CD4-positive, alpha-beta T cell (primary cell): ENCODE measurements at regions not wholly inside any gene's neighbourhood (a gene's known extent, or its start where the extent isn't known, plus 50 kb on each side); places are given as distances from the start of the nearest gene placed in this dataset.

Experiments
- ATAC-seq: fragments of 200-7000 bp; cut with Tn5 transposase; one replicate; pipeline ENCODE4 v1.10.0; 2022; ENCODE audit warnings: mild to moderate bottlenecking; ENCODE audit not compliant: poor library complexity
- CTCF ChIA-PET: fragments of 350-600 bp; sonication (Branson Sonifier 250); formaldehyde crosslinking; loops from one replicate; lab custom pipeline; 2021; ENCODE audit warnings: antibody characterized with exemption, inconsistent platforms; lab: Charles Lee
- POLR2A ChIA-PET: fragments of 350-600 bp; sonication (Branson Sonifier 250); formaldehyde crosslinking; loops from one replicate; lab custom pipeline; 2021; ENCODE audit warnings: antibody characterized with exemption, inconsistent platforms; lab: Charles Lee
- DNase-seq, 14 experiments: peaks; one replicate each; pipeline ENCODE4 v3.0.0-alpha.2; 2013 to 2020; ENCODE audit warnings: mixed read lengths in 2 of 14
- H3K27ac ChIP-seq, 2 donors: one replicate each; pipeline versions ENCODE4 v1.5.1 to v1.7.0; 2013; ENCODE audit warnings: low read length in 2 of 2, low read depth in 1 of 2, mild to moderate bottlenecking in 1 of 2
- H3K27me3 ChIP-seq, 2 experiments: 1 replicate in 1 of 2; 2 replicates in 1 of 2; pipeline versions ENCODE4 v1.6.1 to v1.7.0; 2013; ENCODE audit warnings: low read length in 2 of 2, control low read depth in 1 of 2, mild to moderate bottlenecking in 1 of 2, moderate library complexity in 1 of 2; ENCODE audit not compliant: insufficient read depth in 2 of 2, control insufficient read depth in 1 of 2
- H3K36me3 ChIP-seq: one replicate; pipeline ENCODE4 v1.6.1; 2013; ENCODE audit warnings: low read length, control low read depth; ENCODE audit not compliant: insufficient read depth
- H3K4me1 ChIP-seq: one replicate; pipeline ENCODE4 v1.6.1; 2013; ENCODE audit warnings: low read length, control low read depth; ENCODE audit not compliant: insufficient read depth
- H3K4me3 ChIP-seq: one replicate; pipeline ENCODE4 v1.5.1; 2013; ENCODE audit warnings: mild to moderate bottlenecking, low read length, moderate library complexity
- H3K9me3 ChIP-seq, 2 experiments: 1 replicate in 1 of 2; 2 replicates in 1 of 2; pipeline versions ENCODE4 v1.6.1 to v1.7.0; 2013; ENCODE audit warnings: low read length in 2 of 2, mild to moderate bottlenecking in 2 of 2, control low read depth in 1 of 2, moderate library complexity in 1 of 2; ENCODE audit not compliant: control insufficient read depth in 1 of 2, insufficient read depth in 1 of 2
- H3K27ac Mint-ChIP-seq: one replicate; pipeline ENCODE4 v1.8.0; 2020; ENCODE audit warnings: mixed read lengths
- H3K27me3 Mint-ChIP-seq: one replicate; pipeline ENCODE4 v1.8.0; 2021; ENCODE audit warnings: mixed read lengths
- H3K36me3 Mint-ChIP-seq: one replicate; pipeline ENCODE4 v1.8.0; 2021; ENCODE audit warnings: low read depth, mixed read lengths
- H3K4me1 Mint-ChIP-seq: one replicate; pipeline ENCODE4 v1.8.0; 2021; ENCODE audit warnings: low read depth, mixed read lengths
- H3K4me3 Mint-ChIP-seq: one replicate; pipeline ENCODE4 v1.8.0; 2020; ENCODE audit warnings: mild to moderate bottlenecking, mixed read lengths
- H3K9me3 Mint-ChIP-seq: one replicate; pipeline ENCODE4 v1.8.0; 2020; ENCODE audit warnings: mixed read lengths
- intact Hi-C, 2 experiments: fragments of 100-400 bp; cut with DNase I in 1 of 2; cut with micrococcal nuclease in 1 of 2; formaldehyde crosslinking; loops; one replicate each; pipeline versions ENCODE4 v1.15.1 to v1.9.0; 2023 to 2025; cut with DNase I, micrococcal nuclease
- TF ChIP-seq, protein P1 (sequence below): fragments of 200-600 bp; IDR thresholded peaks from one replicate; pipeline ENCODE4 v1.8.0; 2022; ENCODE audit warnings: antibody characterized with exemption, mild to moderate bottlenecking

DNA sequence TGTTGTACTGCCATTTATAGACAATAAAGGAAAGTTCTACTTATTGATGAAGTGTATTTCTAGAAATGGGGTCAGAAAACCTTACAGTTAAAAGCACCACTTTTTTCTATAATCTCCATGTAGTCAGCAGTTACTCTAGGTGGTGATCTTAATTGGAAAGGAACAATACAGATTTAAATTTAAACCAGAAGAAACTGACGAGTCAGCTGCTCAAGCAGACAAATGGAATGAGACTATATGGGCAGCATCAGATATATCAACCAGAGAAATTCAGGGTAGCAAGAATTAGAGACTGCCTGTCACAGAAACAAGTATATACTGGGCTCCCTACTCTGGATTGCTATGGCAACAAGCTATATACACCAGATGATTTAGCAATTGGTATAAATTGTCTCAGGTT, 99.6 kb upstream of the SCG2 start:
- Mint-ChIP-seq H3K4me3 (no peak overlapping the region), H3K27ac (no peak overlapping the region), H3K4me1 (no peaks in the 10 kb centered on the region), H3K9me3 (no peaks in the 10 kb centered on the region), H3K27me3 (peaks cover 24% of the 10 kb centered on the region), H3K36me3 (no peaks in the 10 kb centered on the region)
- H3K4me1 ChIP-seq, result no peaks in the 10 kb centered on the region
- DNase-seq, result no peak
- CTCF ChIA-PET, result no interaction called here
- TF ChIP-seq, protein P1, sequence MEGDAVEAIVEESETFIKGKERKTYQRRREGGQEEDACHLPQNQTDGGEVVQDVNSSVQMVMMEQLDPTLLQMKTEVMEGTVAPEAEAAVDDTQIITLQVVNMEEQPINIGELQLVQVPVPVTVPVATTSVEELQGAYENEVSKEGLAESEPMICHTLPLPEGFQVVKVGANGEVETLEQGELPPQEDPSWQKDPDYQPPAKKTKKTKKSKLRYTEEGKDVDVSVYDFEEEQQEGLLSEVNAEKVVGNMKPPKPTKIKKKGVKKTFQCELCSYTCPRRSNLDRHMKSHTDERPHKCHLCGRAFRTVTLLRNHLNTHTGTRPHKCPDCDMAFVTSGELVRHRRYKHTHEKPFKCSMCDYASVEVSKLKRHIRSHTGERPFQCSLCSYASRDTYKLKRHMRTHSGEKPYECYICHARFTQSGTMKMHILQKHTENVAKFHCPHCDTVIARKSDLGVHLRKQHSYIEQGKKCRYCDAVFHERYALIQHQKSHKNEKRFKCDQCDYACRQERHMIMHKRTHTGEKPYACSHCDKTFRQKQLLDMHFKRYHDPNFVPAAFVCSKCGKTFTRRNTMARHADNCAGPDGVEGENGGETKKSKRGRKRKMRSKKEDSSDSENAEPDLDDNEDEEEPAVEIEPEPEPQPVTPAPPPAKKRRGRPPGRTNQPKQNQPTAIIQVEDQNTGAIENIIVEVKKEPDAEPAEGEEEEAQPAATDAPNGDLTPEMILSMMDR, result no peak
- peaks cover 0 to 6% of the 10 kb centered on the region in 2 experiments for H3K27me3 ChIP-seq
- intact Hi-C loops, result no loop called here
- H3K27ac ChIP-seq, result no peak overlapping the region
- ATAC-seq, result no peak
- H3K4me3 ChIP-seq, result no peak overlapping the region
- no peaks in the 10 kb centered on the region for H3K9me3 ChIP-seq
- H3K36me3 ChIP-seq, result no peaks in the 10 kb centered on the region
- POLR2A ChIA-PET, result no interaction called here

DNA sequence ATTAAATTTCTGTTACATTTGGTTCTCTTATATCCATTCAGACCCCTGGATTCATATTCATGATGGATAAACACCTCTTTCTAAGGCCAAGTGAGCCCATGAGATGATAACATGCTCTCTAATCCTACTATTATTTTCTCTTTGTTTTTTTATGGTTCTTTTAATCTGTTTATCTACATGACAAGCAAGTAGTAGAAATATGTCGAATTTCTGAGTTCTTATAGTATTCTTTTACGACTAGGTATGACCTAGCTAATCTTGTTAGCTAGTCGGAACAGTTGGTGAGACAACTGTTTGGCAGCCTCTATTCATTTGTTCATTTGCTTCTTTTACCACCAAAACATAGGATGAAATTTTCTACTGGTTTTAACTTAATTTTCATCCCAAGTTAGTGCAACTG, 98.1 kb upstream of the SCG2 start:
- Mint-ChIP-seq H3K27ac (no peak overlapping the region), H3K36me3 (no peaks in the 10 kb centered on the region), H3K4me1 (no peaks in the 10 kb centered on the region), H3K9me3 (no peaks in the 10 kb centered on the region), H3K4me3 (no peak overlapping the region), H3K27me3 (peaks cover 13% of the 10 kb centered on the region)
- ATAC-seq, result no peak
- H3K27me3 ChIP-seq, result peaks cover 0 to 2% of the 10 kb centered on the region in 2 experiments
- no peak overlapping the region for H3K4me3 ChIP-seq
- ChIA-PET POLR2A (no interaction called here), CTCF (no interaction called here)
- no peaks in the 10 kb centered on the region for H3K36me3 ChIP-seq
- H3K27ac ChIP-seq, result no peak overlapping the region
- no peaks in the 10 kb centered on the region for H3K9me3 ChIP-seq
- DNase-seq, result no peak
- intact Hi-C loops, result no loop called here
- no peaks in the 10 kb centered on the region for H3K4me1 ChIP-seq
- TF ChIP-seq, protein P1, result no peak

DNA sequence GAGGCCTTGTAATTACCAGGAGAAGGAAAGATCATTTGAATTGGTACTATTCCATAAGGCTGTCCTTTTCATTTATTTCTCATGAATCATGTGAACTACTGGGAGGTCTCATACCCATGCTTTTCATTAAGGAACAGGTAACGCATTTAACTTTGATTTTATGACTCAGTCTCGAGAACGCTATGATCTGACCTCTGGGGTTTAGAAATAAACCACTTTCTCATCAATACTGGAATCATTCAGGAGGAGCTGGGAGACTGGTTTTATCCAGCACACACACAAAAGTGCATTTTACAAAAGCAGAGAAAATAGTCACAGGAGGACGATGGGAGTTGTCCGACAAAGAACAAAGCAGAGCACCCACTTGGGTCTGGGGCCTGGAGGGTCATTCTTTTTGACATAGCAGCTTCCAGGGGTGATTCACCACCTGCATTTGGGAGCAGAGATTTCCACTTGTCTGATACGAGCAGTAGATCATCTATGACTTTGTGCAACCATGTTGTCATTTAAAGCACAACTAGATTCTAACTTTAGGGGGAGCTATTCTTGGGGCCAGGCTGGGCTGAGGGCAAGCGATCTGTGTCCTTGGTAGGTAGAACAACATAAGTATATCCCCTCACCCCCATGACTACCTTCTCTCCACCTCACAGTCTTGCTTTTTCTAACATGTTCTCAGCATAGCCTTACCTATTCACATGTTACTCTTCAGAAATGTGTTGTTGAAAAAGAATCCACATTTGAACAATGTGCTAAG, 95.9 kb upstream of the SCG2 start:
- Mint-ChIP-seq H3K27me3 (peaks cover 8% of the 10 kb centered on the region), H3K27ac (no peak overlapping the region), H3K4me1 (no peaks in the 10 kb centered on the region), H3K4me3 (no peak overlapping the region), H3K36me3 (no peaks in the 10 kb centered on the region), H3K9me3 (no peaks in the 10 kb centered on the region)
- no peaks in the 10 kb centered on the region for H3K27me3 ChIP-seq
- ChIA-PET POLR2A (no interaction called here), CTCF (no interaction called here)
- no peaks in the 10 kb centered on the region for H3K4me1 ChIP-seq
- ATAC-seq (no peak), DNase-seq (no peak)
- H3K4me3 ChIP-seq, result no peak overlapping the region
- no peaks in the 10 kb centered on the region for H3K9me3 ChIP-seq
- intact Hi-C loops, result no loop called here
- no peak overlapping the region for H3K27ac ChIP-seq
- TF ChIP-seq, protein P1, result no peak
- no peaks in the 10 kb centered on the region for H3K36me3 ChIP-seq
